Stimulated activated CD8-positive, alpha-beta memory T cell treated with anti-CD3 and anti-CD28 coated beads, Interleukin-7, amount 100 ng/mL, for 48 hours (primary cell): ENCODE measurements at regions not wholly inside any gene's neighbourhood (a gene's known extent, or its start where the extent isn't known, plus 50 kb on each side); places are given as distances from the start of the nearest gene placed in this dataset.

Experiments
- DNase-seq, 2 donors: peaks; one replicate each; pipeline ENCODE4 v3.0.0-alpha.2; 2020; ENCODE audit warnings: low read depth in 1 of 2; ENCODE audit errors: extremely low read depth in 1 of 2

GRCh38 chr3:94564247-94564646 is 501.4 kb downstream of the NSUN3 start:
- DNase-seq, result no peak

- DNase-seq, result no peak
Measured at GRCh38 chr3:94568041-94568440, 505.2 kb downstream of the NSUN3 start.

GRCh38 chr3:94573337-94573736 is 510.5 kb downstream of the NSUN3 start:
- DNase-seq, result no peak

- no peak for DNase-seq
Measured at GRCh38 chr3:94587291-94587690, 524.4 kb downstream of the NSUN3 start.

- no peak for DNase-seq
Measured at GRCh38 chr3:94593526-94594150, 530.8 kb downstream of the NSUN3 start.

- no peak for DNase-seq
Measured at GRCh38 chr3:94596141-94596540, 533.3 kb downstream of the NSUN3 start.

GRCh38 chr3:94596887-94597566 is 534.2 kb downstream of the NSUN3 start:
- no peak for DNase-seq

GRCh38 chr3:94607778-94608177 is 544.9 kb downstream of the NSUN3 start:
- no peak for DNase-seq

GRCh38 chr3:94609908-94610307 is 547.0 kb downstream of the NSUN3 start:
- DNase-seq, result no peak

GRCh38 chr3:94611596-94611995 is 548.7 kb downstream of the NSUN3 start:
- DNase-seq, result no peak

- DNase-seq, result no peak
Measured at GRCh38 chr3:94612631-94613030, 549.8 kb downstream of the NSUN3 start.

- no peak for DNase-seq
Measured at GRCh38 chr3:94614192-94614591, 551.3 kb downstream of the NSUN3 start.

GRCh38 chr3:94615275-94616065 is 552.6 kb downstream of the NSUN3 start:
- no peak for DNase-seq

GRCh38 chr3:94616833-94617232 is 554.0 kb downstream of the NSUN3 start:
- no peak for DNase-seq

- DNase-seq, result no peak
Measured at GRCh38 chr3:94617312-94617711, 554.5 kb downstream of the NSUN3 start.

GRCh38 chr3:94619643-94620042 is 556.8 kb downstream of the NSUN3 start:
- DNase-seq, result no peak

- no peak for DNase-seq
Measured at GRCh38 chr3:94626573-94626972, 563.7 kb downstream of the NSUN3 start.

GRCh38 chr3:94627689-94628088 is 564.8 kb downstream of the NSUN3 start:
- no peak for DNase-seq

- DNase-seq, result no peak
Measured at GRCh38 chr3:94643400-94643799, 580.5 kb downstream of the NSUN3 start.

- DNase-seq, result no peak
Measured at GRCh38 chr3:94645790-94646189, 582.9 kb downstream of the NSUN3 start.

- no peak for DNase-seq
Measured at GRCh38 chr3:94647131-94647530, 584.3 kb downstream of the NSUN3 start.
